Stomach (tissue), 8 donors: ENCODE measurements at regions not wholly inside any gene's neighbourhood (a gene's known extent, or its start where the extent isn't known, plus 50 kb on each side); places are given as distances from the start of the nearest gene placed in this dataset.
A peak's percentile ranks its signal among the peaks of the same experiment; 100 is the strongest.

ENCODE experiments used
- DNase-seq, 2 donors: peaks; one replicate each; pipeline versions ENCODE4 v3.0.0 to v3.0.0-alpha.2; 2013 to 2019
- H3K27ac ChIP-seq, 5 donors: fragments of 200-600 bp in 4 of 5; sonication (generic) in 4 of 5; one replicate each; pipeline ENCODE4 v1.5.1; 2013 to 2019; ENCODE audit warnings: mild to moderate bottlenecking in 1 of 5, moderate library complexity in 1 of 5
- H3K27me3 ChIP-seq, 3 donors: fragments of 200-600 bp; sonication (generic); one replicate each; pipeline ENCODE4 v1.5.1; 2017 to 2019; ENCODE audit warnings: mixed run types in 1 of 3
- H3K36me3 ChIP-seq, 4 donors: fragments of 200-600 bp; sonication (generic); 1 replicate in 3 of 4; 2 replicates in 1 of 4; pipeline ENCODE4 v1.5.1; 2016 to 2019
- H3K4me1 ChIP-seq, 4 donors: fragments of 200-600 bp; sonication (generic); one replicate each; pipeline ENCODE4 v1.5.1; 2016 to 2019
- H3K4me3 ChIP-seq, 4 donors: fragments of 200-600 bp; sonication (generic) in 3 of 4; one replicate each; pipeline ENCODE4 v1.5.1; 2016 to 2019; ENCODE audit warnings: mild to moderate bottlenecking in 1 of 4
- H3K9me3 ChIP-seq, 4 donors: fragments of 200-600 bp; sonication (generic); one replicate each; pipeline ENCODE4 v1.5.1; 2016 to 2019
- EP300 ChIP-seq: sonication (generic); formaldehyde crosslinking; IDR thresholded peaks from one replicate; pipeline ENCODE4 v1.6.1; 2017; ENCODE audit warnings: antibody characterized with exemption
- POLR2A ChIP-seq, 4 donors: fragments of 450-650 bp; IDR thresholded peaks; one replicate each; pipeline ENCODE4 v1.6.1; 2016; ENCODE audit warnings: antibody characterized with exemption in 4 of 4, control low read depth in 2 of 4, mild to moderate bottlenecking in 1 of 4, moderate library complexity in 1 of 4
- POLR2AphosphoS5 ChIP-seq, 3 donors: sonication (generic); formaldehyde crosslinking; IDR thresholded peaks; one replicate each; pipeline ENCODE4 v1.6.1; 2016; ENCODE audit warnings: antibody characterized with exemption in 3 of 3
- WGBS, 5 donors: extraction: QIAGEN DNeasy Blood & Tissue Kit in 3 of 5; methylation state at CpG; one replicate each; pipeline versions ENCODE4 v1.1.5 to v1.1.7; 2013 to 2018; 5-methylcytosine and 5-hydroxymethylcytosine counted together
- intact Hi-C: fragments of 100-400 bp; cut with DNase I; formaldehyde crosslinking; loops from one replicate; pipeline ENCODE4 v1.15.1; 2023; ENCODE audit warnings: low total_unique reads
- TF ChIP-seq, protein P1 (sequence below), 7 experiments: fragments of 450-650 bp in 4 of 7; fragments of 200-600 bp in 3 of 7; sonication (generic) in 3 of 7; IDR thresholded peaks; one replicate each; pipeline ENCODE4 v1.5.1; 2016 to 2019; ENCODE audit warnings: antibody characterized with exemption in 7 of 7, control low read depth in 2 of 7, mild to moderate bottlenecking in 1 of 7
- donor health status: healthy with polysubstance abuse.
- donor health status: Bipolar disorder and iron deficiency.
- donor health status: healthy.

DNA sequence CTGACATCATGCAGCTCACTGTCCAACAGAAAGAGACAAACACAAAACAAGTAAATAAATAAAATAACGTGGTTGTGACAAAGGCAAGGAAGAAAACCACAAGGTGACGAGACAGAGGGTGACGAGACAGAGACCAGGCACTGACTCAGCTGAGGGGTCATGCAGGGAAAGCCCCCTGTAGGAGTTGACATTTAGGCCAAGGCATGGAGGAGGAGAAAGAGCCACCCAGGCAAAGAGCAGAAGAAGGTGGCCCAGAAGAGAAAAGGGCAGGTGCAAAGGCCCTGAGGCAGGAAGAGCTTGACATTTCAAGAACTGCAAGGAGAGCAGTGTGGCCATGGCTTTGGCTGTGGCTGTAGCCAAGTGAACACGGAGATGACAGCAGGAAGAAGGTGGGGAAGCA is 65.1 kb upstream of the ID3 start:
- TF ChIP-seq, protein P1, sequence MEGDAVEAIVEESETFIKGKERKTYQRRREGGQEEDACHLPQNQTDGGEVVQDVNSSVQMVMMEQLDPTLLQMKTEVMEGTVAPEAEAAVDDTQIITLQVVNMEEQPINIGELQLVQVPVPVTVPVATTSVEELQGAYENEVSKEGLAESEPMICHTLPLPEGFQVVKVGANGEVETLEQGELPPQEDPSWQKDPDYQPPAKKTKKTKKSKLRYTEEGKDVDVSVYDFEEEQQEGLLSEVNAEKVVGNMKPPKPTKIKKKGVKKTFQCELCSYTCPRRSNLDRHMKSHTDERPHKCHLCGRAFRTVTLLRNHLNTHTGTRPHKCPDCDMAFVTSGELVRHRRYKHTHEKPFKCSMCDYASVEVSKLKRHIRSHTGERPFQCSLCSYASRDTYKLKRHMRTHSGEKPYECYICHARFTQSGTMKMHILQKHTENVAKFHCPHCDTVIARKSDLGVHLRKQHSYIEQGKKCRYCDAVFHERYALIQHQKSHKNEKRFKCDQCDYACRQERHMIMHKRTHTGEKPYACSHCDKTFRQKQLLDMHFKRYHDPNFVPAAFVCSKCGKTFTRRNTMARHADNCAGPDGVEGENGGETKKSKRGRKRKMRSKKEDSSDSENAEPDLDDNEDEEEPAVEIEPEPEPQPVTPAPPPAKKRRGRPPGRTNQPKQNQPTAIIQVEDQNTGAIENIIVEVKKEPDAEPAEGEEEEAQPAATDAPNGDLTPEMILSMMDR (IDR thresholded peaks at IDR 0.05): no peak
- TF ChIP-seq EP300 (no peak), POLR2AphosphoS5 (IDR thresholded peaks at IDR 0.05) (no peak), POLR2A (IDR thresholded peaks at IDR 0.05) (no peak)
- DNase-seq: no peak
- H3K4me3 ChIP-seq: no peak overlapping the region
- H3K27ac ChIP-seq: no peak overlapping the region
- H3K27me3 ChIP-seq: peaks cover 0 to 16% (median 0%) of the 10 kb centered on the region in 3 donors
- intact Hi-C loops: no loop called here
- H3K36me3 ChIP-seq: no peaks in the 10 kb centered on the region
- H3K4me1 ChIP-seq: peaks cover 0 to 14% (median 8%) of the 10 kb centered on the region in 4 donors
- WGBS, 5 donors: 66 to 74% (median 68%) methylated on average over 4 of the region's 4 CpGs
- no peaks in the 10 kb centered on the region for H3K9me3 ChIP-seq

DNA sequence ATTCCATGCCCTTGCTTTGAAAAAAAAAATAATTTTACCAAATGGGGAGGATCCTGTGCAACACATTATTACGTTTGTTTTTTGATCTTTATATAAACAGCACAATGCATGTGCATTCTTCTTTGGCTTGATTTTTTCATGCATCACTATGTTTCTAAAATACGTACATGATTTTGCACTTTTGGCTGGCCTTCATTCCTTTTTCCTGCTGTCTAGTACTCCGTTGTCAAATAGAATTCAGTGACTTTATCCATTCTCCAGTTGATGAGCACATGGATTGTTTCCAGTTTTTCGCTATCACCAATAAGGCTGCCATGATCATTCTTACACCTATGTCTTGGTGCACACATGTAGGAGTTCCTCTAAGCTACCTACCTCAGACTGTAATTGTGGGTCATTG is 63.0 kb upstream of the ID3 start:
- Histone ChIP-seq H3K27me3 (peaks cover 0 to 28% (median 0%) of the 10 kb centered on the region in 3 donors), H3K27ac (no peak overlapping the region), H3K4me3 (no peak overlapping the region), H3K9me3 (no peaks in the 10 kb centered on the region), H3K4me1 (peaks cover 0 to 19% (median 13%) of the 10 kb centered on the region in 4 donors), H3K36me3 (no peaks in the 10 kb centered on the region)
- WGBS, 5 donors: 95 to 96% (median 96%) methylated on average over 4 of the region's 4 CpGs
- intact Hi-C loops: no loop called here
- no peak for DNase-seq
- TF ChIP-seq POLR2A (IDR thresholded peaks at IDR 0.05) (no peak), POLR2AphosphoS5 (IDR thresholded peaks at IDR 0.05) (no peak), EP300 (no peak)
- TF ChIP-seq, protein P1 (IDR thresholded peaks at IDR 0.05): no peak

DNA sequence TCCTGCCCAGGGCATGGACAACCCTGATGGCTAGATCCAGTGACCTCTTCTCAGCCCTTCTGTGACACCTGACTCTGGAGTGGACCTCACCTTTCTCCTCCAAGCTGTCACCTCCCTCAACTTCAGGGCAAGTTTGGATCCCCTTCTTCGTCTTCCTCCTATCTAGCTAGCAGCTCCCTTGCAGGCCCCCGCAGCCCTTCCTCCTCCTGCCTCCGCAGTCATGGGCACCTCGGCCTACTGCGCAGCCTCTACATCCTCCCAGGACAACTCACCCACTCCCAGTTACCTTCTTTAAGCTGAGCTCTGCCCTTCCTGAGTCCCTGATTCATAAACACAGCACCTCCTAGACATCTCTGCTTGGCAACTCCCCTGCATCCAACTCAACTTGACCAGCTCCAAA is 61.3 kb upstream of the ID3 start:
- Histone ChIP-seq H3K36me3 (no peaks in the 10 kb centered on the region), H3K27me3 (peaks cover 0 to 28% (median 0%) of the 10 kb centered on the region in 3 donors), H3K4me1 (peaks cover 0 to 19% (median 10%) of the 10 kb centered on the region in 4 donors), H3K4me3 (no peak overlapping the region), H3K9me3 (no peaks in the 10 kb centered on the region), H3K27ac (no peak overlapping the region)
- 92 to 97% (median 94%) methylated on average over 5 of the region's 5 CpGs for WGBS, 5 donors
- intact Hi-C loops: no loop called here
- no peak for TF ChIP-seq POLR2AphosphoS5 (IDR thresholded peaks at IDR 0.05)
- no peak for TF ChIP-seq POLR2A (IDR thresholded peaks at IDR 0.05)
- TF ChIP-seq, protein P1 (IDR thresholded peaks at IDR 0.05): no peak
- no peak for DNase-seq

DNA sequence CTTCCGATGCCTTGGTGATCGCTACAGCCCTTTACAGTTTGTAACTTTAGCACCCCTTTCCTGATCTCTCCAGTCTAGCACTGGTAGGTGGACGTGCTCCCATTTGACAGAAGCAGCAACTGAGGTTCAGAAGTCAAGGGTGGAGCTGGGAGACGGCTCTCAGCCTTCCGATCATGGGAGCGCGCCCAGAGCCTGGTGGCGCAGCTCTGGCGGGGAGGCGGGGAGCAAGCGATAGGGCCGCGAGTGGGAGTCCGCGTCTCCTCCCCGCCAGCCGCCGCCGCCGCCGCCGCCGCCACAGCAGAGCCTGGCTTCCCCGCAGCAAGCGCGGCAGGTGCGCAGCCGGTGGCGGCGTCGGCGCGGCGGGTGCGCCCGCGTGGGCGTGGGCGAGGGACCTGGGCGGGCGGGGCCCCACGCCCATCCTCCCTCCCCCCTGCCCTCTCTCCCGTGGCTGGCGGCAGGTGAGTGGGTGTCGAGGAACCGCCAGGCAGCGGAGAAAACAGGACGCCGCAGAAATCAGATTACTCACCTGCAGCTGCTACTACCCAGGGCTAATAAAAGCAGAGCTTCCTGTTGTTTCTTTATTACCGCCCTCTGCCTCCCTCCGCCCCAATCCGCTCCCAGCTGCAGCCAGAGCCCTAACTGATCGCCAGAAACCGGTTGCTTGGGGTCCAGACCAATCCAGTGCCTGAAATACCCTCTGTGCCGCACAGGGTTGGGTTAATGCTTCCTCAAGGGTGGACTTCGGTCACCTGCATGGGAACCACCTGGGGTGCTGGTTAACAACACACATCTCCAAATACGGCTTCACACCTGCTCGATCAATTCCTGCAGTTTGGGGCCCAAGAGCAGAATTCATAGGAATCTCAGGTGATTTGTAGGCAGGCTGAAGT is 60.2 kb upstream of the ID3 start:
- Histone ChIP-seq H3K27me3 (peaks cover 0 to 28% (median 0%) of the 10 kb centered on the region in 3 donors), H3K36me3 (no peaks in the 10 kb centered on the region), H3K9me3 (no peaks in the 10 kb centered on the region), H3K4me1 (peaks cover 0 to 19% (median 10%) of the 10 kb centered on the region in 4 donors), H3K27ac (peak overlapping the region; percentile 20 to 67 (median 48)), H3K4me3 (peak overlapping the region; percentile 40 to 45 (median 44))
- DNase-seq: peak; percentile 65 to 90
- WGBS, 5 donors: 5 to 20% (median 5%) methylated on average over 16 to 57 of the region's 58 CpGs
- TF ChIP-seq EP300 (no peak), POLR2AphosphoS5 (IDR thresholded peaks at IDR 0.05) (peak in 1 of 3 donors; percentile 30)
- intact Hi-C loops: no loop called here
